Urinary bladder (tissue), 3 donors: ENCODE measurements at regions not wholly inside any gene's neighbourhood (a gene's known extent, or its start where the extent isn't known, plus 50 kb on each side); places are given as distances from the start of the nearest gene placed in this dataset.

Source experiments
- DNase-seq: peaks from one replicate; pipeline ENCODE4 v3.0.0-alpha.2; 2015; ENCODE audit errors: extremely low spot score
- H3K27ac ChIP-seq: one replicate; pipeline ENCODE4 v1.5.1; 2013; ENCODE audit warnings: low read depth, mild to moderate bottlenecking, moderate library complexity
- H3K36me3 ChIP-seq: one replicate; pipeline ENCODE4 v1.6.1; 2013; ENCODE audit warnings: mild to moderate bottlenecking, moderate library complexity; ENCODE audit not compliant: insufficient read depth
- H3K4me1 ChIP-seq: one replicate; pipeline ENCODE4 v1.6.1; 2013; ENCODE audit warnings: mild to moderate bottlenecking, moderate library complexity; ENCODE audit not compliant: insufficient read depth
- H3K4me3 ChIP-seq: one replicate; pipeline ENCODE4 v1.5.1; 2013; ENCODE audit warnings: low read depth, low read length
- WGBS: extraction: QIAGEN DNeasy Blood & Tissue Kit; methylation state at CpG from one replicate; pipeline ENCODE4 v1.1.7; 2013; 5-methylcytosine and 5-hydroxymethylcytosine counted together
- donor health status: healthy with polysubstance abuse.
- donor health status: healthy.

GRCh38 chr14:98244966-98245569 lies 1026.9 kb downstream of the BCL11B start:
- WGBS: 77% methylated on average over 7 of the region's 7 CpGs
- Histone ChIP-seq H3K4me1 (no peaks in the 10 kb centered on the region), H3K27ac (no peak overlapping the region), H3K4me3 (no peak overlapping the region), H3K36me3 (no peaks in the 10 kb centered on the region)
- no peak for DNase-seq

- DNase-seq: no peak
- 67% methylated on average over 6 of the region's 6 CpGs for WGBS
- no peaks in the 10 kb centered on the region for H3K4me1 ChIP-seq
- H3K36me3 ChIP-seq: no peaks in the 10 kb centered on the region
- H3K4me3 ChIP-seq: no peak overlapping the region
- no peak overlapping the region for H3K27ac ChIP-seq
These were observed 1022.9 kb downstream of the BCL11B start for GRCh38 chr14:98249057-98249456.

GRCh38 chr14:98249476-98249875 lies 1022.5 kb downstream of the BCL11B start:
- Histone ChIP-seq H3K4me1 (no peaks in the 10 kb centered on the region), H3K4me3 (no peak overlapping the region), H3K27ac (no peak overlapping the region), H3K36me3 (no peaks in the 10 kb centered on the region)
- DNase-seq: no peak
- WGBS: 20% methylated on average over 2 of the region's 2 CpGs

- no peak overlapping the region for H3K27ac ChIP-seq
- 9% methylated on average over 1 of the region's 1 CpG for WGBS
- DNase-seq: no peak
These were observed 1019.2 kb downstream of the BCL11B start for GRCh38 chr14:98252820-98253219.

GRCh38 chr14:98259881-98260280 lies 1012.1 kb downstream of the BCL11B start:
- WGBS: 57% methylated on average over 4 of the region's 4 CpGs
- Histone ChIP-seq H3K4me3 (no peak overlapping the region), H3K27ac (no peak overlapping the region), H3K36me3 (no peaks in the 10 kb centered on the region), H3K4me1 (no peaks in the 10 kb centered on the region)
- no peak for DNase-seq

More at GRCh38 chr14:98252820-98253219, 1019.2 kb downstream of the BCL11B start:
- Histone ChIP-seq H3K36me3 (no peaks in the 10 kb centered on the region), H3K4me3 (no peak overlapping the region), H3K4me1 (no peaks in the 10 kb centered on the region)

- H3K4me1 ChIP-seq: no peaks in the 10 kb centered on the region
- no peak for DNase-seq
- WGBS: 91% methylated on average over 5 of the region's 5 CpGs
- no peak overlapping the region for H3K27ac ChIP-seq
- no peak overlapping the region for H3K4me3 ChIP-seq
- H3K36me3 ChIP-seq: no peaks in the 10 kb centered on the region
These were observed 1009.4 kb downstream of the BCL11B start for GRCh38 chr14:98262566-98262965.

- Histone ChIP-seq H3K36me3 (no peaks in the 10 kb centered on the region), H3K4me1 (no peaks in the 10 kb centered on the region), H3K4me3 (no peak overlapping the region), H3K27ac (no peak overlapping the region)
- DNase-seq: no peak
These were observed 1002.5 kb downstream of the BCL11B start for GRCh38 chr14:98269533-98269932.

GRCh38 chr14:98270201-98270600 lies 1001.8 kb downstream of the BCL11B start:
- no peak for DNase-seq
- Histone ChIP-seq H3K27ac (no peak overlapping the region), H3K4me3 (no peak overlapping the region), H3K36me3 (no peaks in the 10 kb centered on the region), H3K4me1 (no peaks in the 10 kb centered on the region)

- Histone ChIP-seq H3K27ac (no peak overlapping the region), H3K36me3 (no peaks in the 10 kb centered on the region), H3K4me1 (no peaks in the 10 kb centered on the region), H3K4me3 (no peak overlapping the region)
- 80% methylated on average over 8 of the region's 8 CpGs for WGBS
- DNase-seq: no peak
These were observed 997.4 kb downstream of the BCL11B start for GRCh38 chr14:98274596-98274995.

- no peak for DNase-seq
- no peaks in the 10 kb centered on the region for H3K4me1 ChIP-seq
- no peaks in the 10 kb centered on the region for H3K36me3 ChIP-seq
- H3K4me3 ChIP-seq: no peak overlapping the region
- WGBS: 79% methylated on average over 3 of the region's 3 CpGs
- H3K27ac ChIP-seq: no peak overlapping the region
These were observed 993.2 kb downstream of the BCL11B start for GRCh38 chr14:98278800-98279199.

GRCh38 chr14:98280436-98280835 lies 991.6 kb downstream of the BCL11B start:
- Histone ChIP-seq H3K4me3 (no peak overlapping the region), H3K4me1 (no peaks in the 10 kb centered on the region), H3K36me3 (no peaks in the 10 kb centered on the region), H3K27ac (no peak overlapping the region)
- DNase-seq: no peak
- 72% methylated on average over 5 of the region's 5 CpGs for WGBS

GRCh38 chr14:98288825-98289224 lies 983.2 kb downstream of the BCL11B start:
- no peaks in the 10 kb centered on the region for H3K4me1 ChIP-seq
- 62% methylated on average over 6 of the region's 6 CpGs for WGBS
- no peak overlapping the region for H3K27ac ChIP-seq
- no peak overlapping the region for H3K4me3 ChIP-seq
- no peak for DNase-seq
- no peaks in the 10 kb centered on the region for H3K36me3 ChIP-seq

GRCh38 chr14:98290596-98290995 lies 981.4 kb downstream of the BCL11B start:
- H3K27ac ChIP-seq: no peak overlapping the region
- 80% methylated on average over 4 of the region's 4 CpGs for WGBS
- no peak for DNase-seq

GRCh38 chr14:98292191-98292590 lies 979.8 kb downstream of the BCL11B start:
- no peak overlapping the region for H3K27ac ChIP-seq
- H3K36me3 ChIP-seq: no peaks in the 10 kb centered on the region
- 96% methylated on average over 2 of the region's 2 CpGs for WGBS
- DNase-seq: no peak
- H3K4me1 ChIP-seq: no peaks in the 10 kb centered on the region
- no peak overlapping the region for H3K4me3 ChIP-seq

More at GRCh38 chr14:98290596-98290995, 981.4 kb downstream of the BCL11B start:
- Histone ChIP-seq H3K4me1 (no peaks in the 10 kb centered on the region), H3K36me3 (no peaks in the 10 kb centered on the region), H3K4me3 (no peak overlapping the region)

- Histone ChIP-seq H3K27ac (no peak overlapping the region), H3K4me3 (no peak overlapping the region), H3K36me3 (no peaks in the 10 kb centered on the region), H3K4me1 (peaks cover 1% of the 10 kb centered on the region)
- DNase-seq: no peak
- 42% methylated on average over 5 of the region's 5 CpGs for WGBS
These were observed 978.4 kb downstream of the BCL11B start for GRCh38 chr14:98293576-98293975.
